ENCODE measurements at regions not wholly inside any gene's neighbourhood (a gene's known extent, or its start where the extent isn't known, plus 50 kb on each side); places are given as distances from the start of the nearest gene placed in this dataset.

- intact Hi-C loops (cut with DNase I), result no loop called here
- DNase-seq (ENCODE audit: missing footprints) (no peak), ATAC-seq (no peak)
Measured at GRCh38 chr7:110084181-110084807, 1006.6 kb upstream of the LRRN3 start.

GRCh38 chr7:110090110-110090820 lies 1000.7 kb upstream of the LRRN3 start:
- ATAC-seq, result no peak
- no peak for DNase-seq (ENCODE audit: missing footprints)
- intact Hi-C loops (cut with DNase I), result no loop called here

GRCh38 chr7:110095372-110096052 lies 995.4 kb upstream of the LRRN3 start:
- intact Hi-C loops (cut with DNase I), result no loop called here
- ATAC-seq (no peak), DNase-seq (ENCODE audit: missing footprints) (no peak)

- DNase-seq (ENCODE audit: missing footprints) (no peak), ATAC-seq (no peak)
- intact Hi-C loops (cut with DNase I), result no loop called here
Measured at GRCh38 chr7:110104243-110104642, 986.7 kb upstream of the LRRN3 start.

GRCh38 chr7:110105307-110105706 lies 985.6 kb upstream of the LRRN3 start:
- no peak for ATAC-seq
- no peak for DNase-seq (ENCODE audit: missing footprints)
- intact Hi-C loops (cut with DNase I), result no loop called here

GRCh38 chr7:110105840-110106239 lies 985.1 kb upstream of the LRRN3 start:
- DNase-seq (ENCODE audit: missing footprints), result no peak
- intact Hi-C loops (cut with DNase I), result no loop called here
- no peak for ATAC-seq

GRCh38 chr7:110119883-110120581 lies 970.9 kb upstream of the LRRN3 start:
- DNase-seq (ENCODE audit: missing footprints) (peak; percentile 7), ATAC-seq (no peak)
- intact Hi-C loops (cut with DNase I), result no loop called here

- DNase-seq (ENCODE audit: missing footprints) (no peak), ATAC-seq (no peak)
- intact Hi-C loops (cut with DNase I), result no loop called here
Measured at GRCh38 chr7:110129159-110129558, 961.8 kb upstream of the LRRN3 start.

GRCh38 chr7:110130669-110131068 lies 960.3 kb upstream of the LRRN3 start:
- intact Hi-C loops (cut with DNase I), result no loop called here
- no peak for ATAC-seq
- no peak for DNase-seq (ENCODE audit: missing footprints)

GRCh38 chr7:110131344-110131743 lies 959.6 kb upstream of the LRRN3 start:
- intact Hi-C loops (cut with DNase I), result no loop called here
- ATAC-seq (no peak), DNase-seq (ENCODE audit: missing footprints) (no peak)

GRCh38 chr7:110139056-110139455 lies 951.9 kb upstream of the LRRN3 start:
- ATAC-seq, result no peak
- no peak for DNase-seq (ENCODE audit: missing footprints)
- intact Hi-C loops (cut with DNase I), result no loop called here

GRCh38 chr7:110142939-110143526 lies 947.9 kb upstream of the LRRN3 start:
- DNase-seq (ENCODE audit: missing footprints) (no peak), ATAC-seq (no peak)

GRCh38 chr7:110144599-110144998 lies 946.3 kb upstream of the LRRN3 start:
- ATAC-seq, result no peak
- DNase-seq (ENCODE audit: missing footprints), result no peak
- intact Hi-C loops (cut with DNase I), result no loop called here

More at GRCh38 chr7:110142939-110143526, 947.9 kb upstream of the LRRN3 start:
- intact Hi-C loops (cut with DNase I), result no loop called here

- intact Hi-C loops (cut with DNase I), result no loop called here
- ATAC-seq (no peak), DNase-seq (ENCODE audit: missing footprints) (no peak)
Measured at GRCh38 chr7:110148054-110148453, 942.9 kb upstream of the LRRN3 start.

- ATAC-seq (no peak), DNase-seq (ENCODE audit: missing footprints) (no peak)
Measured at GRCh38 chr7:110153222-110153621, 937.7 kb upstream of the LRRN3 start.

GRCh38 chr7:110156511-110156910 lies 934.4 kb upstream of the LRRN3 start:
- DNase-seq (ENCODE audit: missing footprints) (no peak), ATAC-seq (no peak)
- intact Hi-C loops (cut with DNase I), result no loop called here

More at GRCh38 chr7:110153222-110153621, 937.7 kb upstream of the LRRN3 start:
- intact Hi-C loops (cut with DNase I), result no loop called here

GRCh38 chr7:110157631-110158362 lies 933.1 kb upstream of the LRRN3 start:
- DNase-seq (ENCODE audit: missing footprints) (no peak), ATAC-seq (no peak)
- intact Hi-C loops (cut with DNase I), result no loop called here

GRCh38 chr7:110168010-110168409 lies 922.9 kb upstream of the LRRN3 start:
- DNase-seq (ENCODE audit: missing footprints) (no peak), ATAC-seq (no peak)
- intact Hi-C loops (cut with DNase I), result no loop called here

- ATAC-seq, result no peak
- intact Hi-C loops (cut with DNase I), result no loop called here
- DNase-seq (ENCODE audit: missing footprints), result no peak
Measured at GRCh38 chr7:110170841-110171240, 920.1 kb upstream of the LRRN3 start.
